OCI-LY7 (cell line): ENCODE measurements at regions not wholly inside any gene's neighbourhood (a gene's known extent, or its start where the extent isn't known, plus 50 kb on each side); places are given as distances from the start of the nearest gene placed in this dataset.
"Not testable (repeated sequence)": the region's sequence is repeated elsewhere in the genome, so short reads cannot be mapped to it uniquely, and the experiment has no call there.

Experiments
- EZH2phosphoT487 ChIP-seq: fragments of 200-600 bp; sonication (generic); IDR thresholded peaks from 2 replicates; pipeline ENCODE4 v1.6.1; 2018; ENCODE audit warnings: low read depth, borderline replicate concordance, mild to moderate bottlenecking, mixed run types, antibody characterized with exemption, low read length, moderate library complexity, mixed read lengths
- TF ChIP-seq, protein P1 (sequence below): fragments of 200-600 bp; sonication (generic); conservative IDR thresholded peaks from 2 replicates; pipeline ENCODE4 v1.5.1; 2014; ENCODE audit warnings: mild to moderate bottlenecking, antibody characterized with exemption, low read length, moderate library complexity, mixed read lengths

DNA sequence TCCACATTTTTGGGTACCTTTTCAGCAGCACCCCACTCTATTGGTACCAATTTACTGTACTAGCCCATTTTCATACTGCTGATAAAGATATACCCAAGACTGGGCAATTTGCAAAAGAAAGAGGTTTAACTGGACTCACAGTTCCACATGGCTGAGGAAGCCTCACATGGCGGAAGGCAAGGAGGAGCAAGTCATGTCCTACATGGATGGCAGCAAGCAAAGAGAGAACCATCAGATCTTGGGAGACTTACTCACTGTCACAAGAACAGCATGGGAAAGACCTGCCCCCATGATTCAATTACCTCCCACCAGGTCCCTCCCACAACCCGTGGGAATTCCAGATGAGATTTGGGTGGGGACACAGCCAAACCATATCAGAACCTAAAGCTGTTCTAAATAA lies 58.5 kb upstream of the ATP5MC3 start:
- TF ChIP-seq, protein P1, sequence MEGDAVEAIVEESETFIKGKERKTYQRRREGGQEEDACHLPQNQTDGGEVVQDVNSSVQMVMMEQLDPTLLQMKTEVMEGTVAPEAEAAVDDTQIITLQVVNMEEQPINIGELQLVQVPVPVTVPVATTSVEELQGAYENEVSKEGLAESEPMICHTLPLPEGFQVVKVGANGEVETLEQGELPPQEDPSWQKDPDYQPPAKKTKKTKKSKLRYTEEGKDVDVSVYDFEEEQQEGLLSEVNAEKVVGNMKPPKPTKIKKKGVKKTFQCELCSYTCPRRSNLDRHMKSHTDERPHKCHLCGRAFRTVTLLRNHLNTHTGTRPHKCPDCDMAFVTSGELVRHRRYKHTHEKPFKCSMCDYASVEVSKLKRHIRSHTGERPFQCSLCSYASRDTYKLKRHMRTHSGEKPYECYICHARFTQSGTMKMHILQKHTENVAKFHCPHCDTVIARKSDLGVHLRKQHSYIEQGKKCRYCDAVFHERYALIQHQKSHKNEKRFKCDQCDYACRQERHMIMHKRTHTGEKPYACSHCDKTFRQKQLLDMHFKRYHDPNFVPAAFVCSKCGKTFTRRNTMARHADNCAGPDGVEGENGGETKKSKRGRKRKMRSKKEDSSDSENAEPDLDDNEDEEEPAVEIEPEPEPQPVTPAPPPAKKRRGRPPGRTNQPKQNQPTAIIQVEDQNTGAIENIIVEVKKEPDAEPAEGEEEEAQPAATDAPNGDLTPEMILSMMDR: not testable (repeated sequence)
- not testable (repeated sequence) for TF ChIP-seq EZH2phosphoT487
